WTC11 (cell line): ENCODE measurements at regions not wholly inside any gene's neighbourhood (a gene's known extent, or its start where the extent isn't known, plus 50 kb on each side); places are given as distances from the start of the nearest gene placed in this dataset.

Experiments used
- ETV6 ChIP-seq: sonication (generic); formaldehyde crosslinking; IDR thresholded peaks from 2 replicates; pipeline ENCODE4 v1.8.1; 2022; ENCODE audit warnings: mild to moderate bottlenecking, missing genetic modification reagents
- NFATC4 ChIP-seq: fragments of 250-450 bp; sonication (Bioruptor Pico); IDR thresholded peaks from 2 replicates; pipeline ENCODE4 v1.9.0; 2021; ENCODE audit warnings: mild to moderate bottlenecking
- NFYB ChIP-seq: sonication (generic); formaldehyde crosslinking; conservative IDR thresholded peaks from 2 replicates; pipeline ENCODE4 v1.8.0; 2022; ENCODE audit warnings: low read depth, missing genetic modification reagents
- TF ChIP-seq, protein P1 (sequence below): fragments of 200-600 bp; IDR thresholded peaks from 2 replicates; pipeline ENCODE4 v1.8.0; 2022; ENCODE audit warnings: antibody characterized with exemption
- TF ChIP-seq, protein P2 (sequence below): sonication (generic); formaldehyde crosslinking; IDR thresholded peaks from 2 replicates; pipeline ENCODE4 v1.8.0; 2022; ENCODE audit warnings: mild to moderate bottlenecking, missing genetic modification reagents
- TF ChIP-seq, protein P3 (sequence below): sonication (generic); formaldehyde crosslinking; IDR thresholded peaks from 2 replicates; pipeline ENCODE4 v1.8.1; 2023; ENCODE audit warnings: mild to moderate bottlenecking, moderate library complexity, missing genetic modification reagents

DNA sequence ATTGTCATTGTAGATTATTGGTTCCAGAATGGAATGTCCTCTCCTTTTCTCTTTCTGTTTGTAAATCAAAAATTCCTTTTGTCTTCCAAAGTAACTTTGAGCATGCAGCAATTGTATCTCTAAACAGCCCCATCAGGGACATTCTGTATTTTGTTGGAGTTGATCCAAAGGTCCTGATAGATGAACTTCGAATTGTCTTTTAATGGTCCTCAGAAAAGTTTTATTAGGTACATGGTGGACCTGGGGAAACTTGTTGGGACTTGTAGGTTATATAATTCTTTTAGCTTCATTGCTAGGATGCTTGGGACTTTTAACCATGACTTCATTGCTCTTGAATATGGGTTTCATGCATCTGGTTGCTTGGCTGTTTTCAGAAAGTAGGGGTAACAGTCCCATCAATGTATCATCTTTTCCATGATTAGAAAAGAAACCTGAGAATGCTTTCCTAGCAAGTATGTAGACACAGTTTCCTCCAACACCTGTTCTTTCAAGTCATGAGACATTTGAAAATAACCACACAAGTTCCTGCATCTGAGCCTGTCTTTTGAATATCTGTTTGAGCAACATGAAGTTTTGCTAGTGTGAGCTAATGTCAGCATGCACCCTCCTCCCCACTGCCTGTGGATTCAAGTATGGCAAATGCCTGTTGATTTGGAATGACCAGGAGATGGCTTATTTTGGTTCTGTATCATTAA is 413.1 kb downstream of the KCNRG start:
- TF ChIP-seq NFYB (CRISPR knock-in tag) (no peak), NFATC4 (no peak), ETV6 (CRISPR knock-in tag) (no peak)
- TF ChIP-seq, protein P1, sequence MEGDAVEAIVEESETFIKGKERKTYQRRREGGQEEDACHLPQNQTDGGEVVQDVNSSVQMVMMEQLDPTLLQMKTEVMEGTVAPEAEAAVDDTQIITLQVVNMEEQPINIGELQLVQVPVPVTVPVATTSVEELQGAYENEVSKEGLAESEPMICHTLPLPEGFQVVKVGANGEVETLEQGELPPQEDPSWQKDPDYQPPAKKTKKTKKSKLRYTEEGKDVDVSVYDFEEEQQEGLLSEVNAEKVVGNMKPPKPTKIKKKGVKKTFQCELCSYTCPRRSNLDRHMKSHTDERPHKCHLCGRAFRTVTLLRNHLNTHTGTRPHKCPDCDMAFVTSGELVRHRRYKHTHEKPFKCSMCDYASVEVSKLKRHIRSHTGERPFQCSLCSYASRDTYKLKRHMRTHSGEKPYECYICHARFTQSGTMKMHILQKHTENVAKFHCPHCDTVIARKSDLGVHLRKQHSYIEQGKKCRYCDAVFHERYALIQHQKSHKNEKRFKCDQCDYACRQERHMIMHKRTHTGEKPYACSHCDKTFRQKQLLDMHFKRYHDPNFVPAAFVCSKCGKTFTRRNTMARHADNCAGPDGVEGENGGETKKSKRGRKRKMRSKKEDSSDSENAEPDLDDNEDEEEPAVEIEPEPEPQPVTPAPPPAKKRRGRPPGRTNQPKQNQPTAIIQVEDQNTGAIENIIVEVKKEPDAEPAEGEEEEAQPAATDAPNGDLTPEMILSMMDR: no peak
- TF ChIP-seq, protein P2, sequence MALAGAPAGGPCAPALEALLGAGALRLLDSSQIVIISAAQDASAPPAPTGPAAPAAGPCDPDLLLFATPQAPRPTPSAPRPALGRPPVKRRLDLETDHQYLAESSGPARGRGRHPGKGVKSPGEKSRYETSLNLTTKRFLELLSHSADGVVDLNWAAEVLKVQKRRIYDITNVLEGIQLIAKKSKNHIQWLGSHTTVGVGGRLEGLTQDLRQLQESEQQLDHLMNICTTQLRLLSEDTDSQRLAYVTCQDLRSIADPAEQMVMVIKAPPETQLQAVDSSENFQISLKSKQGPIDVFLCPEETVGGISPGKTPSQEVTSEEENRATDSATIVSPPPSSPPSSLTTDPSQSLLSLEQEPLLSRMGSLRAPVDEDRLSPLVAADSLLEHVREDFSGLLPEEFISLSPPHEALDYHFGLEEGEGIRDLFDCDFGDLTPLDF (CRISPR knock-in tag): no peak
- TF ChIP-seq, protein P3, sequence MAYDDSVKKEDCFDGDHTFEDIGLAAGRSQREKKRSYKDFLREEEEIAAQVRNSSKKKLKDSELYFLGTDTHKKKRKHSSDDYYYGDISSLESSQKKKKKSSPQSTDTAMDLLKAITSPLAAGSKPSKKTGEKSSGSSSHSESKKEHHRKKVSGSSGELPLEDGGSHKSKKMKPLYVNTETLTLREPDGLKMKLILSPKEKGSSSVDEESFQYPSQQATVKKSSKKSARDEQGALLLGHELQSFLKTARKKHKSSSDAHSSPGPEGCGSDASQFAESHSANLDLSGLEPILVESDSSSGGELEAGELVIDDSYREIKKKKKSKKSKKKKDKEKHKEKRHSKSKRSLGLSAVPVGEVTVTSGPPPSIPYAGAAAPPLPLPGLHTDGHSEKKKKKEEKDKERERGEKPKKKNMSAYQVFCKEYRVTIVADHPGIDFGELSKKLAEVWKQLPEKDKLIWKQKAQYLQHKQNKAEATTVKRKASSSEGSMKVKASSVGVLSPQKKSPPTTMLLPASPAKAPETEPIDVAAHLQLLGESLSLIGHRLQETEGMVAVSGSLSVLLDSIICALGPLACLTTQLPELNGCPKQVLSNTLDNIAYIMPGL (CRISPR knock-in tag): no peak
